ENCODE measurements at regions not wholly inside any gene's neighbourhood (a gene's known extent, or its start where the extent isn't known, plus 50 kb on each side); places are given as distances from the start of the nearest gene placed in this dataset.

- no peak overlapping the region for H3K27ac Mint-ChIP-seq (ENCODE audit: unreplicated experiment)
- peaks cover 6% of the 10 kb centered on the region for H3K27me3 Mint-ChIP-seq (ENCODE audit: unreplicated experiment)
- DNase-seq (ENCODE audit: extremely low spot score, unreplicated experiment): no peak
- H3K9me3 Mint-ChIP-seq (ENCODE audit: unreplicated experiment): no peaks in the 10 kb centered on the region
- TF ChIP-seq CTCF (IDR thresholded peaks at IDR 0.05): no peak
- H3K4me3 Mint-ChIP-seq (ENCODE audit: unreplicated experiment): no peak overlapping the region
- H3K36me3 Mint-ChIP-seq (ENCODE audit: unreplicated experiment): no peaks in the 10 kb centered on the region
- peaks cover 4% of the 10 kb centered on the region for H3K4me1 Mint-ChIP-seq (ENCODE audit: unreplicated experiment)
Observed at GRCh38 chr21:38938769-38939168, 133.0 kb downstream of the ETS2 start.

DNA sequence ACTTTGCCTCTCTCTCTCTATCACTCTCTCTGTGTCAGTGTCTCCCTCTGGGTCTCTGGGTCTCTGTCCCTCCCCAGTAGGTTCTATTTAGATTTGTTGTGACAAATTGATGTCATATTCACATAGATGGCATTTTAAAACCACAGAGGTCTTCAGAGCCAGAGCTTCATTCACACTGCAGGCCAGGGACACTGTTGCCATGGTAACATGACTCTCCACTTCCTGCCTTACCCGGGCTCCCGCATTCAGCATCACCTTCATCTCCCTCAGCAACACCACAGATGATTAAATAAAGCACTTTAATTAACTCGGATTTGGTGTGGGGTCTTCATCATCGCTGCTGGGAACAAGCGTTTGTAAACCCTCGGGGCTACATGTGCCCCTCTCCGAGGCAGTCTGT, 132.6 kb downstream of the ETS2 start:
- Mint-ChIP-seq H3K4me3 (ENCODE audit: unreplicated experiment) (no peak overlapping the region), H3K4me1 (ENCODE audit: unreplicated experiment) (peaks cover 4% of the 10 kb centered on the region), H3K27ac (ENCODE audit: unreplicated experiment) (no peak overlapping the region), H3K27me3 (ENCODE audit: unreplicated experiment) (peaks cover 6% of the 10 kb centered on the region), H3K9me3 (ENCODE audit: unreplicated experiment) (no peaks in the 10 kb centered on the region), H3K36me3 (ENCODE audit: unreplicated experiment) (no peaks in the 10 kb centered on the region)
- DNase-seq (ENCODE audit: extremely low spot score, unreplicated experiment): no peak
- no peak for TF ChIP-seq CTCF (IDR thresholded peaks at IDR 0.05)

GRCh38 chr21:38937844-38938243, 132.1 kb downstream of the ETS2 start:
- TF ChIP-seq CTCF (IDR thresholded peaks at IDR 0.05): no peak

DNA sequence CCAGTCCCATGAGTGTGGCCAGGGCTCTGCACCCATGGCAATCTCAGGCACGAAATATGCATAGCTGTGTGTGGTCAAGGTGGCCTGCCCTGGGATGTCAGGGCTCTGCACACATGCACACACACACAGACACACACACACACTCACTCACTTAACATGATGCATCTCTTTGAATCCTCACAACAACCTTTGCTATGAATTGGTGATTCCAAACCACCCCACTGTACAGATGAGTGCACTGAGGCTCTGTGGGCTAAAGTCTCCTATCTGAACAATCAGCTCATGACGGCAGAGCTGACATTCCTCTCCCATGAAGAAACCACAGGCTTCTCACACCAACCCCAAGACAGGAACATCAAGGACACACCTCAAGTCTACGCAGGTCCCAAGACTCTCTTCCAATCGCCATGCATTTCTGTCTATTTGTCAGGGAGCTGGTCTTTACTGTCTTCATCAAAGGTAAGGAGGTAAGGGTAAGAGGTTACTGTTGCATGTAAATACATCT, 131.6 kb downstream of the ETS2 start:
- Mint-ChIP-seq H3K4me3 (ENCODE audit: unreplicated experiment) (no peak overlapping the region), H3K27ac (ENCODE audit: unreplicated experiment) (no peak overlapping the region), H3K9me3 (ENCODE audit: unreplicated experiment) (no peaks in the 10 kb centered on the region), H3K27me3 (ENCODE audit: unreplicated experiment) (peaks cover 4% of the 10 kb centered on the region), H3K4me1 (ENCODE audit: unreplicated experiment) (peaks cover 4% of the 10 kb centered on the region), H3K36me3 (ENCODE audit: unreplicated experiment) (no peaks in the 10 kb centered on the region)
- no peak for TF ChIP-seq CTCF (IDR thresholded peaks at IDR 0.05)
- DNase-seq (ENCODE audit: extremely low spot score, unreplicated experiment): no peak

More at GRCh38 chr21:38937844-38938243, 132.1 kb downstream of the ETS2 start:
- no peak overlapping the region for H3K27ac Mint-ChIP-seq (ENCODE audit: unreplicated experiment)
- no peak overlapping the region for H3K4me3 Mint-ChIP-seq (ENCODE audit: unreplicated experiment)
- peaks cover 4% of the 10 kb centered on the region for H3K4me1 Mint-ChIP-seq (ENCODE audit: unreplicated experiment)
- no peak for DNase-seq (ENCODE audit: extremely low spot score, unreplicated experiment)
- no peaks in the 10 kb centered on the region for H3K36me3 Mint-ChIP-seq (ENCODE audit: unreplicated experiment)
- H3K9me3 Mint-ChIP-seq (ENCODE audit: unreplicated experiment): no peaks in the 10 kb centered on the region
- peaks cover 6% of the 10 kb centered on the region for H3K27me3 Mint-ChIP-seq (ENCODE audit: unreplicated experiment)

DNA sequence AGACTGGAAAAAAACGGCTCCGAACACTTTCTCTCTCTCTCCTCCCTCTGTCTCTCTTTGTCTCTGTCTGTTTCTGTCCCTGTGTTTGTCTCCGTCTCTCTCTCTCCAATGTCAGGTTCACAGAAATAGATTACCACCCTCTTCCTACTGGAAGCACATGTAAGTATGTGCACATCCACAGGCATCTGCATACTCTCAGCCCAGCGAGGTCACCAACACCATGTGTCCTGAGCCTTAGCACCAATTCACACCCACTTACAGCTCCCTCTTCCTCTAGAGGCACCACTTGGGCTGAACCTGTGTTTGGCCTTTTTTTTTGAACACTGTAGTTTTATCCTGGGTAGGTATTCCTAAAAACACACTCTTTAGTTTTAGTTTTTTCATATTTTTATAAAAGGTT, 130.5 kb downstream of the ETS2 start:
- Mint-ChIP-seq H3K36me3 (ENCODE audit: unreplicated experiment) (no peaks in the 10 kb centered on the region), H3K9me3 (ENCODE audit: unreplicated experiment) (no peaks in the 10 kb centered on the region), H3K27me3 (ENCODE audit: unreplicated experiment) (peaks cover 3% of the 10 kb centered on the region), H3K4me3 (ENCODE audit: unreplicated experiment) (no peak overlapping the region), H3K4me1 (ENCODE audit: unreplicated experiment) (peaks cover 8% of the 10 kb centered on the region), H3K27ac (ENCODE audit: unreplicated experiment) (no peak overlapping the region)
- no peak for DNase-seq (ENCODE audit: extremely low spot score, unreplicated experiment)
- TF ChIP-seq CTCF (IDR thresholded peaks at IDR 0.05): no peak

All from osteocyte (in vitro differentiated cells).